IMR-90 (cell line): ENCODE measurements at regions not wholly inside any gene's neighbourhood (a gene's known extent, or its start where the extent isn't known, plus 50 kb on each side); places are given as distances from the start of the nearest gene placed in this dataset.

ENCODE experiments used
- FOS ChIP-seq: fragments of 150-350 bp; IDR thresholded peaks from 2 replicates; pipeline ENCODE4 v1.6.1; 2016; ENCODE audit warnings: low read depth, low read length
- POLR2A ChIP-seq: IDR thresholded peaks from 2 replicates; pipeline ENCODE4 v1.6.1; 2012; ENCODE audit warnings: mild to moderate bottlenecking, low read depth, low read length
- RFX5 ChIP-seq: IDR thresholded peaks from 2 replicates; pipeline ENCODE4 v1.8.0; 2012; ENCODE audit warnings: low read depth, mild to moderate bottlenecking, low read length, moderate library complexity
- SMC3 ChIP-seq: fragments of 150-350 bp; IDR thresholded peaks from 2 replicates; pipeline ENCODE4 v1.6.1; 2016; ENCODE audit warnings: low read depth, mild to moderate bottlenecking, antibody characterized with exemption, low read length, moderate library complexity
- TF ChIP-seq, protein P1 (sequence below): conservative IDR thresholded peaks from 2 replicates; pipeline ENCODE4 v1.5.1; 2012; ENCODE audit warnings: mild to moderate bottlenecking, low read depth, low read length, improper control_type of control experiment
- TF ChIP-seq, protein P2 (sequence below): fragments of 150-350 bp; IDR thresholded peaks from 2 replicates; pipeline ENCODE4 v1.6.1; 2016; ENCODE audit warnings: low read depth, mild to moderate bottlenecking, low read length, moderate library complexity, borderline replicate concordance

DNA sequence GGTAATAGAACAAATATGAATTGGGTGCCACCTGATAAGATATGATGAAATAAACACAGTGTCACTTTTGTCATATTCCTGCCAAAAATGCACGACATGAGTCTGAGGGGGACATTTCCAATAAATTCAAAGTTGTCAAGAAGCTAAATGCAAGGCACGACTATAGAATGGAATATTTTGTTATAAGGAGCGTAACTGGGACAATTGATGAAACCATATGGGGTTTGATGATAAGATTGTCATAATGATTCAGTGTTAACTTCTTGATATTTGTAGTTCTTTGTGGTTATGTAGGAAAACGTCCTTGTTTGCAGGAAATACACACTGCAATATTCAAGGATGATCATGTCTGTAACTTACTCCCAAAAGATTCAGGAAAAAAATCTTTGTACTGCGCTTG lies 163.3 kb downstream of the MEX3B start:
- TF ChIP-seq, protein P1, sequence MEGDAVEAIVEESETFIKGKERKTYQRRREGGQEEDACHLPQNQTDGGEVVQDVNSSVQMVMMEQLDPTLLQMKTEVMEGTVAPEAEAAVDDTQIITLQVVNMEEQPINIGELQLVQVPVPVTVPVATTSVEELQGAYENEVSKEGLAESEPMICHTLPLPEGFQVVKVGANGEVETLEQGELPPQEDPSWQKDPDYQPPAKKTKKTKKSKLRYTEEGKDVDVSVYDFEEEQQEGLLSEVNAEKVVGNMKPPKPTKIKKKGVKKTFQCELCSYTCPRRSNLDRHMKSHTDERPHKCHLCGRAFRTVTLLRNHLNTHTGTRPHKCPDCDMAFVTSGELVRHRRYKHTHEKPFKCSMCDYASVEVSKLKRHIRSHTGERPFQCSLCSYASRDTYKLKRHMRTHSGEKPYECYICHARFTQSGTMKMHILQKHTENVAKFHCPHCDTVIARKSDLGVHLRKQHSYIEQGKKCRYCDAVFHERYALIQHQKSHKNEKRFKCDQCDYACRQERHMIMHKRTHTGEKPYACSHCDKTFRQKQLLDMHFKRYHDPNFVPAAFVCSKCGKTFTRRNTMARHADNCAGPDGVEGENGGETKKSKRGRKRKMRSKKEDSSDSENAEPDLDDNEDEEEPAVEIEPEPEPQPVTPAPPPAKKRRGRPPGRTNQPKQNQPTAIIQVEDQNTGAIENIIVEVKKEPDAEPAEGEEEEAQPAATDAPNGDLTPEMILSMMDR: no peak
- TF ChIP-seq, protein P2, sequence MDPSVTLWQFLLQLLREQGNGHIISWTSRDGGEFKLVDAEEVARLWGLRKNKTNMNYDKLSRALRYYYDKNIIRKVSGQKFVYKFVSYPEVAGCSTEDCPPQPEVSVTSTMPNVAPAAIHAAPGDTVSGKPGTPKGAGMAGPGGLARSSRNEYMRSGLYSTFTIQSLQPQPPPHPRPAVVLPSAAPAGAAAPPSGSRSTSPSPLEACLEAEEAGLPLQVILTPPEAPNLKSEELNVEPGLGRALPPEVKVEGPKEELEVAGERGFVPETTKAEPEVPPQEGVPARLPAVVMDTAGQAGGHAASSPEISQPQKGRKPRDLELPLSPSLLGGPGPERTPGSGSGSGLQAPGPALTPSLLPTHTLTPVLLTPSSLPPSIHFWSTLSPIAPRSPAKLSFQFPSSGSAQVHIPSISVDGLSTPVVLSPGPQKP: no peak
- TF ChIP-seq SMC3 (no peak), POLR2A (no peak), FOS (no peak), RFX5 (no peak)
